Glomerular visceral epithelial cell (primary cell): ENCODE measurements at regions not wholly inside any gene's neighbourhood (a gene's known extent, or its start where the extent isn't known, plus 50 kb on each side); places are given as distances from the start of the nearest gene placed in this dataset.
A peak's percentile ranks its signal among the peaks of the same experiment; 100 is the strongest.
"Not testable (repeated sequence)": the region's sequence is repeated elsewhere in the genome, so short reads cannot be mapped to it uniquely, and the experiment has no call there.

Experiments
- DNase-seq: peaks from one replicate; pipeline ENCODE4 v3.0.0-alpha.2; 2016; ENCODE audit errors: extremely low spot score

DNA sequence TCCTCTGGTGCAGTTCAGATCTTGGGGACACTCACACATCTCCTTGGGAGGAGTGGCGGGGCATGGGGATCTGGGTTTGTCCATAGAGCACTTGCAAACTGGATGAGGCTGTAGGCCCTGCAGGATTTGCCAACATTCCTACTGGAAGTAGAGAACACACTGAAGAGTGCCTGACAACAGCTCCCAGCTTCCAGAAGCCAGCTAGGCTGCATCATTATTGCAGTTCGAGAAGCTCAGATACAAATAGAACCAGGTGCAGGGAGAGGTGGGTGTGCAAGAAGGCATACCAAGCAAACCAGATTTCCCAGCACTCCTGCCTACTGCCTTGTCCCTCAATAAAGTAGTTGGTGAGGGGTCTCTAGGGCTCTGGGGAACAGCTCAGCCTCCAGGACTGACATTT, 52.5 kb downstream of the RHOB start:
- no peak for DNase-seq

DNA sequence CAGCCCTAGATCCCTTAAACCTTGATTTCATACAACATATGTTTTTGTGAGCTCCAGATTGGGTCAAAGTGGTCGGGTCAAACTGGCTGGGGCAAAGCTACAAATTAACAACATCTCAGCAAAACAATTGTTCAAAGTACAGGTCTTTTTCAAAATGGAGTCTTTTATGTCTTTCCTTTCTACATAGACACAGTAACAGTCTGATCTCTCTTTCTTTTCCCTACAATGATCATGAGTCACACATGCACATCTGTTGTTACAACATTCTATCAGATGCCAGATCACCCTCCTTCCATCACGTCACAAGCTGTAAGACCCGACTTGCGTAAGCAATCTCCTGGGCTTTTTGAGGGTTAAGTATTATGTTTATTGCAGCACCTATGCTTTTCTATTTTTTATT, 55.1 kb downstream of the RHOB start:
- peak; percentile 49 for DNase-seq

DNA sequence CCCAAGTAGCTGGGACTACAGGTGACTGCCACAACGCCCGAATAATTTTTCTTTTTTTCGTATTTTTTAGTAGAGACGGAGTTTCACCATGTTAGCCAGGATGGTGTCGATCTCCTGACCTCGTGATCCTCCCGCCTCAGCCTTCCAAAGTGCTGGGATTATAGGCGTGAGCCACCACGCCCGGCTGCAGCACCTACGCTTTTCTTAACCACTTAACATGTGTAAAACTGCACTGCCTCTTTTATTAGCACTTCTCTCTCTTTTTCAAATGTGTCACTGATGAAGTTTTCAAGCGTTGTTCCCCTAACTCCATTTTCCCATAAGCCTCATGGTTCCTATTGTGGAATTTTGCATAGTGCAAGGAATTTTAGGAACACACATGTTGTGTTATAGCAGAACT, 55.6 kb downstream of the RHOB start:
- DNase-seq, result not testable (repeated sequence)

DNA sequence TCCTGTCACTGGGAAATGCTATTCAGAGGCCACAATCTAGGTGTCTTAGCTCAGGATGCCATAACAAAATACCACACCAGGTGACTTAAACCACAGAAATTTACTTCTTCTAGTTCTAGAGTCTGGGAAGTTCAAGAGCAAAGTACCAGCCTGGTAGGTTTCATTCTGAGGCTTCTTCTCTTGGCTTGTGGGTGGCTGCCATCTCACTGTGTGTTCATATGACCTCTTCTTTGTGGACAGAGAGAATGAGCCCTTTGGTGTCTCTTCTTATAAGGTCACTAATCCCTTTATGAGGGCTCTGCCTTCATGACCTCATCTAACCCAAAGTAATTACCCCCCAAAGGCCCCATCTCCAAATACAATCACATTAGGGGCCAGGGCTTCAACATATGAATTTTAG, 57.3 kb downstream of the RHOB start:
- DNase-seq, result no peak

DNA sequence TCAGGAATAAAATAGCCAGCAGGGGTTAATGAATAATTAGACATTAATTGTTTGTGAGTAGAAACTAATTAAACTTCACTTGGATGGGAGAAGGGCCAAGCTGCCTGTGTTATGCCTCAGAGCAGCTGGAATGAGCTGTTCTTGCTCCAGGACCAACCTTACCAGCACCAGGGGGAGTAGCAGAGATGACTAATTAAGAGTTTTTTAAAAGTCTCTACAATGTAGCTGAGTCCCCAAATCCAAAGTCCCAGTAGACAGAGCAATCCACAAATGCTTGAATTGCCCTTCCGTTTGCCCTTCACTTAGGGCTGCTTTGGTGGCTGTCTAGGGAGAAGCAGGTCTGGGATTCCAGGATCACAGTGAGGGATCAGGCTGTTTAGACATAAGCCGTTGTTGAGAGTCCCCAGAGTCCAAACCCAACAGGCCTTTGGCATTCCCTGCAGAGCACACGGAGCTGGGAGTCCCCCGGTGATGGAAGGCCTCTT, 59.4 kb downstream of the RHOB start:
- no peak for DNase-seq

DNA sequence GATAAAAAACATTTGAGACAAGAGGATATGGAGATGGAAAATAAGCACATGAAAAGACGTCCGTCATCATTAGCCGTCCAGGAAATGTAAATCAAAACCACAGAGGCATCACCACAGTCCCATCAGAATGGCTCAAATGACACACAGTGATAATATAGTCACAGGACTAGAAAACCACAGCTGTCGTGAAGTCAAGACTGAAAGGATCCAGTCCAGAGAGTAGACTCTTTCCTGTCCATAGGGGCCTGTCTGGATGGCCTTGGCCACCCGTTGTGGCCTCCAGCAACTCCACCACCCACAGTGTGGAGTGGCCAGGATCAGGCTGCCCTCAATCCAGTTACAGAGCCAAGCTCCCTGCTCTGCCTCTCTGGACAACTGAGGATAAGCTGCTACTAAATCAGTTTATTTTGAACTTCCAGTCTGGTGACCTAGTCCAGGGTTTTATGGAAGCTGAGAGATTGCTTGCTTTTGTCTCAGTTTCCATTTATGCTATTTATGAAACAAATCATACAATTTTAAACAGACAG, 60.4 kb downstream of the RHOB start:
- DNase-seq, result peak; percentile 46

DNA sequence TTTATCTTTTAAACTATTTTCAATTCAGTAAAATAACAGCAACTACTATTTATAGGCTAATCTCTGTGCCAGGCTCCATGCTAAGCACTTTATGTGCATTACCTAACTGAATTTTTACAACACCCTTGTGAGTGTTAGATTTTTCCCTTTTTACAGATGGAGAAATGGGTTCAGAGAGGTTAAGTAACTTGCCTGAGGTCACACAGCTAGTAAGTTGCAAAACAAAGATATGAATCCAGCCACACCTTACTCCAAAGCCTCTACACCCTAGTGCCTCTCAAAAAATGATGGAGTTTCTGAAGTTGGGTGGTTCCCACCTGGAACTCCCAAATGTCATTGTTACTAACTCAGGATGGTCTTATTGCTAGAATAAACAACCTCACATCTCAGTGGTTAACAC, 60.8 kb downstream of the RHOB start:
- no peak for DNase-seq

DNA sequence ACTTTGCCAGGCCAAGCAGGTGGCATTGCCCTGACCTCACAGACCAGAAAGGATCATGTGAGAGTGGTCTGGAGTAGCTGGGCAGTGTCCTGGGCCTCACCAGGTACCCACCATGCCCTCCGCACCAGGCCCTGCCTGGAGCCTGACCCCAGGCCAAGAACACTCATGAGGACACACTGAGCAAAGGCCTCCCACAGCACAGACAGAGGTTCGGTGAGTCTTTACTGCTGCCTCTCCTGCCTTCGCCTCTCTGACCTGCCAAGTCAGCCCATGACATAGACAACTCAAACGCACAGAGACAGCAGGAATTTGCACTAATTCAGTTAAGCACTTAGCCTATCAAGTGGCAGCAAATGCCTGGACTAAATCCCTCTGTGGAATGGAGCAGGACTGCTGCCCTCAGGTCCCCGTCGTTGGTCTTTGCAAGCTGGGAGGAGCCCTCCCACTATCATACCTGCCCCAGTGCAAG, 62.5 kb downstream of the RHOB start:
- DNase-seq, result no peak

DNA sequence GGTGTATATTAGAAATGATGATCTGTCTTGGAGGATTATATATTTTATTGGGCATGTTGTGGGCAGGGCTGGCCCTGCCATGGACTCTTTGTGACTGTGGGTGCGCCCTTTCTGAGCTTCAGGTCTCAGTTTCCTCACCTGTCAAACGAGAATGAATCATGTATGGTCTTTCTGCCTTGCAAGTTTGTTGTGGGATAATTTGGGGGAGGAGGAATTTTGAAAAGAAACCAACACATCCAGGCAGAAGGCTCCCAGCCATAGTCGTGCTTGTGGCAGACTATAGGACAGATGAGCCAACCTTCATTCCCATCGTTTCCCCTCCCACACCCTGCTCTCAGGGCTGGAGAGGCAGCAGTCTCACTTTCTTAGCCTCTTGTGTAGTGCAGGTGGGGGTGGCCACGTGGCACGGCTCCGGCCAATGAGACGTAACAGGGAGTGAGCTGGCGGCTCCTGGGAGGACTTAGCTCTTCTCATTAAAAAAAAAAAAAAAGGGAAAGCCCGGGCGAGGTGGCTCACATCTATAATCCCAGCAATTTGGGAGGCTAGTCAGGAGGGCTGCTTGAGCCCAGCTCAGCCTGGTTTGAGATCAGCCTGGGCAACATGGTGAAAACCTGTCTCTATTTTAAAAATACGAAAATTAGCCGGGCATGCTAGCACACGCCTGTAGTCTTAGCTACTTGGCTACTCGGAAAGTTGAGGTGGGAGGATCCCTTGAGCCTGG, 63.1 kb downstream of the RHOB start:
- DNase-seq, result peak; percentile 83

DNA sequence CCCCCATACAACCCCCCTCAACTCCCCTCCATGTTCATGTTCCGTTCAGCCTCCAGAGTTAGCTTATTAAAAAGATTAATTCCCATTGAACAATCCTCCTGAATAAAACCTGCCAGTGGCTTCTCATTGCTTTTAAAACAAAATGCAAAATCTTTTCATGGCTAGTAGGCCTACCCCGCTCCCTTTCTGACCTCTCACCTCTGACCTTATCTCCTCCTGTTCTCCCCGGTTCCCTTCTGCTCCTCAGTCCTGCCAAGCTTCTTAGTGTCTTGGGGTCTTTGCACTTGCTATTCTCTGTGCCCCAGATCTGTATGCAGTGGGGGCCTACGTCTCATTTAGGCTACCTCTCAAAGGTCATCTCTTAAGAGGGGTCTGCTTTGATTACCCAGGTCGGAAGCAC, 64.3 kb downstream of the RHOB start:
- DNase-seq, result no peak

DNA sequence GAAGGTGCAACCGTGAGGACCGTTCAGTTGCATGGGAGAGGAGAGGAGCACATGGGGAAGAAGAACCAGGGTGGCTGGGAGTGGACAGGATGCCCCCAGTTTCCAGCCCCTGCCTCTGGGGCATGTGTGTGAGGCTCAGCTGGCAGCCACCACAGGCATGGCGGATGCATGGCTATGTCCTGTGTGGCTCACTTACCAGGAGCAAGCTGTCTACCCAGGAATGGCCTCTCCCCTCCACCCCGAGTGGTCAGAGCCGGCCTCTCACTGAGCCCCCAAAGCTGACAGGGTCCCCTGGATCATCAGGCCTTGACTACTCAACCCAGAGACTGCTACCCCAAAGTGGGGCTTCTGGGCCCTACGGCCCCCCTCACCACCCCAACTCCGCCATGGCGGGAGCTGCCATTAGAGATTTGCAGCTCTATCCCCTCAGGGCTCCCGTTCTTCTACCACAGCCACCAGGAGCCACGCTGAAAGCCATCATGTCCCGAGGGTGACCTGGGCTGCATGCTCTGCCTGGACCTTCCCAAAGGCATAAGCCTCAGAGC, 65.3 kb downstream of the RHOB start:
- no peak for DNase-seq

DNA sequence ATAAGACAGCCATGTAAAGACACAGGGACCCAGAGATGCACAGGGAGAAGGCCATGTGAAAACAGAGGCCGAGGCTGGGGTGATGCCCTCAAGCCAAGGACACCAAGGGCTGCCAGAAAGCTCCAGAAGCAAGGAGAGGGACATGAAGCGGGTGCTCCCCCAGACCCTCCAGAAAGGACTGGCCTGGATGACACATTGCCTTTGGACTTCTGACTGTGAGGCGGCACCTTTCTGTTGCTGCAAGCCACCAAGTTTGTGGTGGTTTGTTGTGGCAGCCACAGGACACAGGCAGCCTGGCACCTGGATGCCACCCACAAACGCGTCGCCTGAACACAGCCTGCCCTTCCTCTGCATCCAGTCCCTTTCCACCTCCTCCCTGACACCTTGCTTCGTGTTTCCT, 67.1 kb downstream of the RHOB start:
- DNase-seq, result no peak

DNA sequence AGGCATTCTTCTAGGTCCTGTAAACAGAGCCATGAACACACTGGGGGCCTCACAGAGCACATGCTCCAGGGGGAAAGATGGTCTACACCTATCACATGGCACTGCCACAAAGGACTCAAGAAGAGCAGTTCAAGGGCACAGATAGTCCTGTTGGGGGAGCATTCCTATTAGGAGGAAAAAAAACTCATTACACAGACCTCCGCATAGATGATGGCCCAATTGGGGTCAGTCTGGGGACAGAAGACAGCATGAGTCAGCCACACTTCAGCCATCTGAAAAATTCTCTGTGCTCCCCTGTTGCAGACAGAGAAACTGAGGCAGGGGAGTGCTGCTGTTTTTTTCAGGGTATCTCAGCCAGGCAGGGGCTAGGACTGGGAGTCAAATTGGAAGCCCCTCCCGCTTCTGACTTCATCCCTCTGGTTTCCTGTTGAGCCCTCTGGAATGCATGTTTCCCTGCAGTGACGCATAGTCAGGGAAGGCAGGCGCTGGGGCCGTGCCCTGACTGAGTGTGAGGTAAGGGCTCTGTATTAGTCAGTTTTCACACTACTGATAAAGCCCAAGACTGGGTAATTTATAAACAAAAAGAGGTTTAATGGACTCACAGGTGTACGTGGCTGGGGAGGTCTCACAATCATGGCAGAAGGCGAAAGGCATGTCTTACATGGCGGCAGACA, 67.9 kb downstream of the RHOB start:
- peak; percentile 84 for DNase-seq

DNA sequence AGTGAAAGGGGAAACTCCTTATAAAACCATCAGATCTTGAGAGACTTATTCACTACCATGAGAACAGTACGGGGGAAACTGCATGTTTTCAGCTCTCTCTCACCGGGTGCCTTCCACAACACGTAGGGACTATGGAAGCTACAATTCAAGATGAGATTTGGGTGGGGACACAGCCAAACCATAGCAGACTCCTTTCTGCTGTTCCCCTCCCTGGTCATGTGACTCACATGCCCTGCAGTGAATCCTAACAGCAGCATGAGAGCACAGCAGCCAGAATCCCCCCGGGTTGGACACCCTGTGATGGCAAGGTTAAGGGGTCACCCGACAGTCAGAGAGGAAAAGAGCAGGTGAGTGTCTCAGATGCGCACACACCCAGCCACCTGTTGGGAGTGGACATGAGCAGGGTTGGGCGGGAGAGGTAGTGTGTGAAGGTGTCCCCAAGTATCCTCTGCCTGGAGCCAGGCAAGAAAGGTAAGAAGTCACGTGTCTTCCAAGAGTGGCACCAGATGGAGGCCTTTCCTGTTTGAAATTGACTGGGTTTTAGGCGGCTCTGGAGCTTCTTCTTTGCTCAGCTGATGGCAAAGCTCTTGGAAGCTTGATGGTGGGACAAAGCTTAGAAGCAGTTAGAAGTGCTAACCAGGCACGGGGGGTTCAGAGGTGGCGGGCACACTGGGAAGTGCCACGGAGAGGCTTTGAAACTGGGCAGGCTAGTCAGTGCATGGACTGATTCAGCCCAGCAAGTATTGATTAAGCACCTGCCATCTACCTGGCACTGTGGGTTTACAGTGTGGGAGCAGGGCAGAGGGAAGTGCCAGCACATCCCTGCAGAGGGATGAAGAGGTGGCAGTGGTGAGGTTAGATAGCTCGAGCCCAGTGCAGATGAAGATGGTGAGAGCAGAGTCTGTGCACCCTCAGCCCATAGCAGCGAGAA, 68.7 kb downstream of the RHOB start:
- DNase-seq, result no peak

DNA sequence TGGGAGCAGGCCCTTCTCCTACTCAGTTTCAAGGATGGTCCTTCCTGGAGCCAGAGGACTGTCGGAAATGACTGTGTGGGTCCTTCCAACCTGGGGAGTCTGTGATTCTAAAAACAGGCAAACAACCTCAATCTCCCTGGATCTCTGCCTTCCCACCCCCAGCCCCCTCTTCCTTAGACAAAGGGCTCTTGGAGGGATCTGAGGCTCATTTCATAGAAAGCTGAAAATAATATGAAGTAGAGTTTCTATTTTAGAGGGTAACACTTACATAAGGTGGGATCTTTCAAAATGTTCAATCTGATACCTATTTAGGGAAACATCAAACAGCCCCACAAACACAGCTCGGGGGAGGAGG, 69.4 kb downstream of the RHOB start:
- DNase-seq, result no peak

DNA sequence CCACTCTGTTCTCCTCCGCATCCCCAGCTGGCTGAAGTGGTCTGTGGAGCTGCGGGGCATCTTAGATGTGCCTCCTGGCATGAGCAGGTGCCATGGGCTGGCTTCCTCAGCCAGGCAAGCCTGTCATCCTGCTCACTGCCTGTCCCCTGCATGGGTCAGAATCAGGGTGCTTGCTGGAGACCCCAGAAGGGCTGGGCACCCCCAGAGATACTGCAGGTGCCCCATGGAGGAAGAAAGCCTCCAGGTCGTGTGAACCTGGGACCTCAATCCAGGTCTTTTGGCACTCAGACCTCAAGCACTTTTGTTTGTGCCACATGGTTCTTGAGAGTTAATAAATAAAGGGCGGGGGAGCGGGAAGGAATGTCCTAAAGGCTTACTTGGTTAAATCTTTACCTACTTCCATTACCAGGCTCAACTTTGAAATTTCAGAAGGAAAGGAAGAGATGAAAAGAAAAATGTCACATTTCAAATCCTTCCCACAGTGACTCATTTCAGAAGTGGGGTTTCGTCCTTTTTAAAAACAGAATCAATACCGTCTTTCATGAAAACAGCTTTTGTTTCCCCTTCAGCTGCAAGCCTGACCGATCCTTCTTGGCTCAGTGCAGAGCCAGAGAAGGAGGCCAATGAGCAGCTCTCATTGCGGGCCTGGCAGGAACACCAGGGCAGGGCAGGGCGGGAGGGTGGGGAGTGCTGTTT, 69.9 kb downstream of the RHOB start:
- DNase-seq, result peak; percentile 27

DNA sequence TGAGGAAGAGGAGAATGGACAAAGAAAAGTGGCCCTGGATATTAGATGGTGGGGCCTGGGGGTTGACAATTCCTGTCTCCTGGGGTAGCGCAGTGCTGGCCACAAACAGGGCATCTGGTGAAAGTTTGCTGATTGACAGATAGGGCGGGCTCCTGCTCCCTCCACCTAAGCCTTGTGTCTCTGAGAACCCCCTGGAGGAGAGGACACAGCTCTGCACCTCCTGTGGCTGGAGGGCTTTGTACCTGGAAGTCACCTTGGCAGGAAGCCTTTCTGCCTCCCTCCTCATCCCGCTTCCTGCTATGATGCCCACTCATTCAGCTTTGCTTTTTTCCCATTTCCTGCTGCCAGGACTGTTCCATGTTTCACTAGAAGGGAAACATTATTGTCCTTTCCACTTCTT, 72.4 kb downstream of the RHOB start:
- DNase-seq, result no peak

DNA sequence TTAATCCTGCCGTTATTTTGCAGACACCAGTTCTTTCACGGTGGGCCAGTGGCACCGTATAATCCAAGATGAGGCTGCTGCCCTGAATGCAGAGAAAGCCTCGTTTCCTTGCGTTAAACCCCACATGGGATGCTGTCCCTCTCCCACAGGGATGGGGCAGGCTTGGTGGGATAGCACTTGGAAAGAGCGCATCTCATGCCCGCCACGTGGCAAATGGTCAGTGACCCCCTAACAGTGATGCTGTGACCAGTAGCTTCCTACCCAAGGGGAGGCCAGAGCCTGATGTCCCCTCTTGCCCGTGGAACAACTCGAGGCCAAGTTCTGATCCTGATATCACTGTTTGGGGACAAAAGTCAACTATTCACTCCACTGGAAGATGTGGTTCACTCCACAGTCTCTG, 73.3 kb downstream of the RHOB start:
- DNase-seq, result no peak

DNA sequence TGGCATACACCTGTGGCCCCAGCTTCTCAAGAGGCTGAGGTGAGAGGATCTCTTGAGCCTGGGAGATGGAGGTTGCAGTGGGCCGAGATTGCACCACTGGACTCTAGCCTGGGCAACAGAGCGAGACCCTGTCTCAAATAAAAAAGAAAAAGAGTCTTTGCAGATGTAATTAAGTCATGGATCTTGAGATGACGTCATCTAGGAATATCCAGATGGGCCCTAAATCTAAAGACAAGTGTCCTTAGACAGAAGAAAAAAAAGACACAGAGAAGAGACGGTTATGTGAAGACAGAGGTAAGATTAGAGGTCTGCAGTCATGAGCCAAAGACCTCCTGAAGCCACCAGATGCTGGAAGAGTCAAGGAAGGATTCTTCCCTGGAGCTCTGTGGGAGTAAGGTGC, 74.3 kb downstream of the RHOB start:
- DNase-seq, result no peak

DNA sequence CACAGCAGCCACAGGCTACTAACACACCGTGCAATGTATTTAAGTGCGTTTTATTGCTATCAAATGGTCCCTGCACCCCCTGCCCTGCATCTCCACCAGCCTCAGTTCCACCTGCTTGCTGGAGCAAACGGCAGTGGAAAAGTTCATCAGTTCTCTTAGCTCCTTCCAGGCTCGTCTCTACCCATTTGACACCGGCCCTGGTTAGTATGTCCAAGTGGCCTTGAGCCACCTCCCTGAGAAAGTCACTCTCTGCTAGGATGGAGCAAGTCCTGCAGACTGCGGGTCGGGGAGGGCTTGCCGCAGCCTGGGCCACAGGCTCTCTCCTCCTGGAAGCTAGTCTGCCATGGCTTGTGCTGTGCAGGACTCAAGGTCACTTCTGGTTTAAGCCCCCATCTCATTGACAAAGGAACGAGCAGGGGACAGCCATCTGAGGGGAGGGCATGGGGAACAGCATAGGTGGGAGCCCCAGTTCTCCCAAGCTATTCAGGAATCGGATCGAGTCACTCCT, 74.9 kb downstream of the RHOB start:
- DNase-seq, result no peak
